Muscle layer of colon (tissue), 2 donors: ENCODE measurements at regions not wholly inside any gene's neighbourhood (a gene's known extent, or its start where the extent isn't known, plus 50 kb on each side); places are given as distances from the start of the nearest gene placed in this dataset.

Source experiments
- H3K27ac ChIP-seq: one replicate; pipeline ENCODE4 v1.7.0; 2013; ENCODE audit warnings: low read depth, mild to moderate bottlenecking, low read length, moderate library complexity
- H3K27me3 ChIP-seq, 2 donors: one replicate each; pipeline ENCODE4 v1.7.0; 2013; ENCODE audit warnings: low read length in 2 of 2, mild to moderate bottlenecking in 2 of 2; ENCODE audit not compliant: insufficient read depth in 2 of 2, control insufficient read depth in 1 of 2
- H3K36me3 ChIP-seq: one replicate; pipeline ENCODE4 v1.7.0; 2013; ENCODE audit warnings: mild to moderate bottlenecking, low read length; ENCODE audit not compliant: insufficient read depth
- H3K4me1 ChIP-seq: one replicate; pipeline ENCODE4 v1.7.0; 2013; ENCODE audit warnings: mild to moderate bottlenecking, low read length; ENCODE audit not compliant: insufficient read depth
- H3K4me3 ChIP-seq, 2 donors: one replicate each; pipeline ENCODE4 v1.7.0; 2013; ENCODE audit warnings: low read length in 2 of 2, low read depth in 1 of 2, mild to moderate bottlenecking in 1 of 2, moderate library complexity in 1 of 2
- H3K9ac ChIP-seq: one replicate; pipeline ENCODE4 v1.7.0; 2013; ENCODE audit warnings: low read length
- H3K9me3 ChIP-seq: one replicate; pipeline ENCODE4 v1.7.0; 2013; ENCODE audit warnings: mild to moderate bottlenecking, low read length
- donor health status: abdominal sarcoma.
- donor health status: Adenocarcinoma of cecum.

- Histone ChIP-seq H3K9ac (no peak overlapping the region), H3K27ac (no peak overlapping the region), H3K9me3 (no peaks in the 10 kb centered on the region), H3K4me1 (no peaks in the 10 kb centered on the region), H3K27me3 (no peaks in the 10 kb centered on the region), H3K36me3 (no peaks in the 10 kb centered on the region), H3K4me3 (no peak overlapping the region)
Observed at GRCh38 chr18:40810372-40810771, 1144.7 kb upstream of the PIK3C3 start.

GRCh38 chr18:40789286-40789685 lies 1165.7 kb upstream of the PIK3C3 start:
- no peaks in the 10 kb centered on the region for H3K36me3 ChIP-seq
- no peaks in the 10 kb centered on the region for H3K27me3 ChIP-seq
- no peaks in the 10 kb centered on the region for H3K9me3 ChIP-seq
- H3K27ac ChIP-seq: no peak overlapping the region
- H3K9ac ChIP-seq: no peak overlapping the region
- H3K4me1 ChIP-seq: no peaks in the 10 kb centered on the region
- no peak overlapping the region for H3K4me3 ChIP-seq

- Histone ChIP-seq H3K4me1 (no peaks in the 10 kb centered on the region), H3K9me3 (no peaks in the 10 kb centered on the region), H3K9ac (no peak overlapping the region), H3K4me3 (no peak overlapping the region), H3K27ac (no peak overlapping the region), H3K27me3 (no peaks in the 10 kb centered on the region), H3K36me3 (no peaks in the 10 kb centered on the region)
Observed at GRCh38 chr18:40782453-40783130, 1172.4 kb upstream of the PIK3C3 start.

- Histone ChIP-seq H3K4me3 (no peak overlapping the region), H3K36me3 (no peaks in the 10 kb centered on the region), H3K27ac (no peak overlapping the region), H3K9ac (no peak overlapping the region), H3K27me3 (no peaks in the 10 kb centered on the region), H3K9me3 (no peaks in the 10 kb centered on the region), H3K4me1 (no peaks in the 10 kb centered on the region)
Observed at GRCh38 chr18:40769786-40770185, 1185.2 kb upstream of the PIK3C3 start.

- Histone ChIP-seq H3K36me3 (no peaks in the 10 kb centered on the region), H3K4me3 (no peak overlapping the region), H3K4me1 (no peaks in the 10 kb centered on the region), H3K9ac (no peak overlapping the region), H3K27me3 (no peaks in the 10 kb centered on the region), H3K9me3 (no peaks in the 10 kb centered on the region), H3K27ac (no peak overlapping the region)
Observed at GRCh38 chr18:40760251-40760650, 1194.8 kb upstream of the PIK3C3 start.

GRCh38 chr18:40754477-40754876 lies 1200.6 kb upstream of the PIK3C3 start:
- Histone ChIP-seq H3K27me3 (no peaks in the 10 kb centered on the region), H3K4me3 (no peak overlapping the region), H3K4me1 (no peaks in the 10 kb centered on the region), H3K36me3 (no peaks in the 10 kb centered on the region), H3K27ac (no peak overlapping the region), H3K9ac (no peak overlapping the region), H3K9me3 (no peaks in the 10 kb centered on the region)

- H3K27ac ChIP-seq: no peak overlapping the region
- H3K4me3 ChIP-seq: no peak overlapping the region
- no peaks in the 10 kb centered on the region for H3K27me3 ChIP-seq
- no peaks in the 10 kb centered on the region for H3K4me1 ChIP-seq
- no peaks in the 10 kb centered on the region for H3K9me3 ChIP-seq
- no peaks in the 10 kb centered on the region for H3K36me3 ChIP-seq
- no peak overlapping the region for H3K9ac ChIP-seq
Observed at GRCh38 chr18:40752316-40752715, 1202.7 kb upstream of the PIK3C3 start.

- Histone ChIP-seq H3K27ac (no peak overlapping the region), H3K4me1 (no peaks in the 10 kb centered on the region), H3K9ac (no peak overlapping the region), H3K27me3 (no peaks in the 10 kb centered on the region), H3K36me3 (no peaks in the 10 kb centered on the region), H3K4me3 (no peak overlapping the region), H3K9me3 (no peaks in the 10 kb centered on the region)
Observed at GRCh38 chr18:40751186-40751585, 1203.8 kb upstream of the PIK3C3 start.

- H3K27ac ChIP-seq: no peak overlapping the region
- no peaks in the 10 kb centered on the region for H3K4me1 ChIP-seq
- H3K27me3 ChIP-seq: no peaks in the 10 kb centered on the region
- H3K9ac ChIP-seq: no peak overlapping the region
- H3K9me3 ChIP-seq: no peaks in the 10 kb centered on the region
- no peaks in the 10 kb centered on the region for H3K36me3 ChIP-seq
- no peak overlapping the region for H3K4me3 ChIP-seq
Observed at GRCh38 chr18:40739029-40739428, 1216.0 kb upstream of the PIK3C3 start.

GRCh38 chr18:40738321-40738880 lies 1216.6 kb upstream of the PIK3C3 start:
- Histone ChIP-seq H3K9me3 (no peaks in the 10 kb centered on the region), H3K9ac (no peak overlapping the region), H3K27ac (no peak overlapping the region), H3K36me3 (no peaks in the 10 kb centered on the region), H3K4me1 (no peaks in the 10 kb centered on the region), H3K27me3 (no peaks in the 10 kb centered on the region), H3K4me3 (no peak overlapping the region)

GRCh38 chr18:40708726-40709125 lies 1246.3 kb upstream of the PIK3C3 start:
- Histone ChIP-seq H3K27me3 (no peaks in the 10 kb centered on the region), H3K9me3 (no peaks in the 10 kb centered on the region), H3K4me1 (no peaks in the 10 kb centered on the region), H3K36me3 (no peaks in the 10 kb centered on the region), H3K9ac (no peak overlapping the region), H3K27ac (no peak overlapping the region), H3K4me3 (no peak overlapping the region)

- H3K4me3 ChIP-seq: no peak overlapping the region
- no peaks in the 10 kb centered on the region for H3K9me3 ChIP-seq
- no peaks in the 10 kb centered on the region for H3K4me1 ChIP-seq
- H3K27ac ChIP-seq: no peak overlapping the region
- no peaks in the 10 kb centered on the region for H3K27me3 ChIP-seq
- H3K36me3 ChIP-seq: no peaks in the 10 kb centered on the region
- H3K9ac ChIP-seq: no peak overlapping the region
Observed at GRCh38 chr18:40707797-40708196, 1247.2 kb upstream of the PIK3C3 start.
